ENCODE measurements at regions not wholly inside any gene's neighbourhood (a gene's known extent, or its start where the extent isn't known, plus 50 kb on each side); places are given as distances from the start of the nearest gene placed in this dataset.

GRCh38 chr5:28421141-28421540, 1382.8 kb upstream of the CDH9 start:
- TF ChIP-seq RFX5 (IDR thresholded peaks at IDR 0.05; ENCODE audit: low read length) (no peak), CHD2 (IDR thresholded peaks at IDR 0.05; ENCODE audit: low read length, partially characterized antibody) (no peak), SIN3A (IDR thresholded peaks at IDR 0.05; ENCODE audit: borderline replicate concordance, low read depth, low read length) (no peak), NFIC (IDR thresholded peaks at IDR 0.05; ENCODE audit: borderline replicate concordance) (no peak), FOXJ3 (CRISPR knock-in tag; IDR thresholded peaks at IDR 0.05) (no peak), MEF2A (IDR thresholded peaks at IDR 0.05; ENCODE audit: borderline replicate concordance, low read depth) (no peak), GATA2 (CRISPR knock-in tag; IDR thresholded peaks at IDR 0.05) (no peak), TEAD4 (IDR thresholded peaks at IDR 0.05; ENCODE audit: borderline replicate concordance, insufficient read depth) (no peak), RAD21 (IDR thresholded peaks at IDR 0.05; ENCODE audit: low read length) (no peak)
- TF ChIP-seq, protein P1, sequence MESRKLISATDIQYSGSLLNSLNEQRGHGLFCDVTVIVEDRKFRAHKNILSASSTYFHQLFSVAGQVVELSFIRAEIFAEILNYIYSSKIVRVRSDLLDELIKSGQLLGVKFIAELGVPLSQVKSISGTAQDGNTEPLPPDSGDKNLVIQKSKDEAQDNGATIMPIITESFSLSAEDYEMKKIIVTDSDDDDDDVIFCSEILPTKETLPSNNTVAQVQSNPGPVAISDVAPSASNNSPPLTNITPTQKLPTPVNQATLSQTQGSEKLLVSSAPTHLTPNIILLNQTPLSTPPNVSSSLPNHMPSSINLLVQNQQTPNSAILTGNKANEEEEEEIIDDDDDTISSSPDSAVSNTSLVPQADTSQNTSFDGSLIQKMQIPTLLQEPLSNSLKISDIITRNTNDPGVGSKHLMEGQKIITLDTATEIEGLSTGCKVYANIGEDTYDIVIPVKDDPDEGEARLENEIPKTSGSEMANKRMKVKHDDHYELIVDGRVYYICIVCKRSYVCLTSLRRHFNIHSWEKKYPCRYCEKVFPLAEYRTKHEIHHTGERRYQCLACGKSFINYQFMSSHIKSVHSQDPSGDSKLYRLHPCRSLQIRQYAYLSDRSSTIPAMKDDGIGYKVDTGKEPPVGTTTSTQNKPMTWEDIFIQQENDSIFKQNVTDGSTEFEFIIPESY (IDR thresholded peaks at IDR 0.05; ENCODE audit: borderline replicate concordance, low read depth): no peak
- TF ChIP-seq, protein P2, sequence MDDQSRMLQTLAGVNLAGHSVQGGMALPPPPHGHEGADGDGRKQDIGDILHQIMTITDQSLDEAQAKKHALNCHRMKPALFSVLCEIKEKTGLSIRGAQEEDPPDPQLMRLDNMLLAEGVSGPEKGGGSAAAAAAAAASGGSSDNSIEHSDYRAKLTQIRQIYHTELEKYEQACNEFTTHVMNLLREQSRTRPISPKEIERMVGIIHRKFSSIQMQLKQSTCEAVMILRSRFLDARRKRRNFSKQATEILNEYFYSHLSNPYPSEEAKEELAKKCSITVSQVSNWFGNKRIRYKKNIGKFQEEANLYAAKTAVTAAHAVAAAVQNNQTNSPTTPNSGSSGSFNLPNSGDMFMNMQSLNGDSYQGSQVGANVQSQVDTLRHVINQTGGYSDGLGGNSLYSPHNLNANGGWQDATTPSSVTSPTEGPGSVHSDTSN (IDR thresholded peaks at IDR 0.05): no peak
- TF ChIP-seq, protein P3, sequence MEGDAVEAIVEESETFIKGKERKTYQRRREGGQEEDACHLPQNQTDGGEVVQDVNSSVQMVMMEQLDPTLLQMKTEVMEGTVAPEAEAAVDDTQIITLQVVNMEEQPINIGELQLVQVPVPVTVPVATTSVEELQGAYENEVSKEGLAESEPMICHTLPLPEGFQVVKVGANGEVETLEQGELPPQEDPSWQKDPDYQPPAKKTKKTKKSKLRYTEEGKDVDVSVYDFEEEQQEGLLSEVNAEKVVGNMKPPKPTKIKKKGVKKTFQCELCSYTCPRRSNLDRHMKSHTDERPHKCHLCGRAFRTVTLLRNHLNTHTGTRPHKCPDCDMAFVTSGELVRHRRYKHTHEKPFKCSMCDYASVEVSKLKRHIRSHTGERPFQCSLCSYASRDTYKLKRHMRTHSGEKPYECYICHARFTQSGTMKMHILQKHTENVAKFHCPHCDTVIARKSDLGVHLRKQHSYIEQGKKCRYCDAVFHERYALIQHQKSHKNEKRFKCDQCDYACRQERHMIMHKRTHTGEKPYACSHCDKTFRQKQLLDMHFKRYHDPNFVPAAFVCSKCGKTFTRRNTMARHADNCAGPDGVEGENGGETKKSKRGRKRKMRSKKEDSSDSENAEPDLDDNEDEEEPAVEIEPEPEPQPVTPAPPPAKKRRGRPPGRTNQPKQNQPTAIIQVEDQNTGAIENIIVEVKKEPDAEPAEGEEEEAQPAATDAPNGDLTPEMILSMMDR (IDR thresholded peaks at IDR 0.05): no peak
- TF ChIP-seq, protein P4, sequence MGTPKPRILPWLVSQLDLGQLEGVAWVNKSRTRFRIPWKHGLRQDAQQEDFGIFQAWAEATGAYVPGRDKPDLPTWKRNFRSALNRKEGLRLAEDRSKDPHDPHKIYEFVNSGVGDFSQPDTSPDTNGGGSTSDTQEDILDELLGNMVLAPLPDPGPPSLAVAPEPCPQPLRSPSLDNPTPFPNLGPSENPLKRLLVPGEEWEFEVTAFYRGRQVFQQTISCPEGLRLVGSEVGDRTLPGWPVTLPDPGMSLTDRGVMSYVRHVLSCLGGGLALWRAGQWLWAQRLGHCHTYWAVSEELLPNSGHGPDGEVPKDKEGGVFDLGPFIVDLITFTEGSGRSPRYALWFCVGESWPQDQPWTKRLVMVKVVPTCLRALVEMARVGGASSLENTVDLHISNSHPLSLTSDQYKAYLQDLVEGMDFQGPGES (IDR thresholded peaks at IDR 0.05; ENCODE audit: low read depth, low read length): no peak
- H3K4me3 ChIP-seq (ENCODE audit: low read depth in 2 of 2, low read length in 1 of 2): no peak overlapping the region
- no peak overlapping the region for H2AFZ ChIP-seq (ENCODE audit: low read depth)
- H3F3A ChIP-seq (replicated peaks; ENCODE audit: insufficient read depth): no peaks in the 10 kb centered on the region
- 5% methylated on average over 3 of the region's 3 CpGs for WGBS (ENCODE audit: low lambda C conversion rate)
- H3K36me3 ChIP-seq (replicated peaks in 1 of 2; ENCODE audit: control insufficient read depth in 1 of 2, insufficient read depth in 2 of 2, low read length in 1 of 2): no peaks in the 10 kb centered on the region
- H3K9me2 ChIP-seq: no peaks in the 10 kb centered on the region
- no peak for DNase-seq
- no peaks in the 10 kb centered on the region for H4K20me1 ChIP-seq (ENCODE audit: insufficient read depth)
- CTCF ChIA-PET: no interaction called here
- no peaks in the 10 kb centered on the region for H3K4me1 ChIP-seq (ENCODE audit: control insufficient read depth in 1 of 2, insufficient read depth in 2 of 2, low read depth in 1 of 2, low read length in 1 of 2)
- no peaks in the 10 kb centered on the region for H3K27me3 ChIP-seq (ENCODE audit: insufficient read depth)
- H3K4me2 ChIP-seq: no peak overlapping the region
- H3K79me2 ChIP-seq (ENCODE audit: insufficient read depth): no peaks in the 10 kb centered on the region
- no peaks in the 10 kb centered on the region for H3K9me3 ChIP-seq
- POLR2A ChIA-PET: no interaction called here
- H3K27ac ChIP-seq (ENCODE audit: low read depth in 2 of 2, low read length in 1 of 2): no peak overlapping the region
- no peak overlapping the region for H3K9ac ChIP-seq

All from SK-N-SH (cell line).